MM.1S (cell line): ENCODE measurements at regions not wholly inside any gene's neighbourhood (a gene's known extent, or its start where the extent isn't known, plus 50 kb on each side); places are given as distances from the start of the nearest gene placed in this dataset.
"Not testable (repeated sequence)": the region's sequence is repeated elsewhere in the genome, so short reads cannot be mapped to it uniquely, and the experiment has no call there.

Source experiments
- DNase-seq: peaks from one replicate; pipeline ENCODE4 v3.0.0-alpha.2; 2015
- H2AFZ ChIP-seq: fragments of 300-600 bp; sonication (generic); 2 replicates; pipeline ENCODE4 v1.6.0; 2016; ENCODE audit warnings: antibody characterized with exemption, low read length
- H3F3A ChIP-seq: fragments of 300-600 bp; sonication (generic); 2 replicates; pipeline ENCODE4 v1.6.1; 2016; ENCODE audit warnings: mild to moderate bottlenecking, antibody characterized with exemption, low read length, moderate library complexity, mixed read lengths; ENCODE audit not compliant: insufficient read depth
- H3K27ac ChIP-seq: fragments of 300-600 bp; sonication (generic); 2 replicates; pipeline ENCODE4 v1.5.1; 2016; ENCODE audit warnings: mild to moderate bottlenecking, low read length
- H3K27me3 ChIP-seq: fragments of 300-600 bp; sonication (generic); replicated peaks from 2 replicates; pipeline ENCODE4 v1.6.0; 2016; ENCODE audit warnings: low read length; ENCODE audit not compliant: insufficient read depth
- H3K36me3 ChIP-seq: fragments of 300-600 bp; sonication (generic); replicated peaks from 2 replicates; pipeline ENCODE4 v1.6.1; 2016; ENCODE audit warnings: mild to moderate bottlenecking, low read length, mixed read lengths; ENCODE audit not compliant: insufficient read depth
- H3K4me1 ChIP-seq: fragments of 300-600 bp; sonication (generic); 2 replicates; pipeline ENCODE4 v1.6.1; 2016; ENCODE audit warnings: low read length, mixed read lengths
- H3K4me2 ChIP-seq: fragments of 300-600 bp; sonication (generic); 2 replicates; pipeline ENCODE4 v1.6.0; 2016; ENCODE audit warnings: low read depth, low read length
- H3K4me3 ChIP-seq: fragments of 300-600 bp; sonication (generic); 2 replicates; pipeline ENCODE4 v1.5.1; 2016; ENCODE audit warnings: low read length, mixed read lengths
- H3K79me2 ChIP-seq: fragments of 300-600 bp; sonication (generic); 2 replicates; pipeline ENCODE4 v1.6.1; 2016; ENCODE audit warnings: mixed run types, low read length, mixed read lengths
- H3K9ac ChIP-seq: fragments of 300-600 bp; sonication (generic); 2 replicates; pipeline ENCODE4 v1.6.1; 2016; ENCODE audit warnings: low read length, mixed read lengths
- H3K9me2 ChIP-seq: fragments of 300-600 bp; sonication (generic); replicated peaks from 2 replicates; pipeline ENCODE4 v1.6.1; 2016; ENCODE audit warnings: mild to moderate bottlenecking, low read length, mixed read lengths; ENCODE audit not compliant: insufficient read depth
- H3K9me3 ChIP-seq: fragments of 300-600 bp; sonication (generic); replicated peaks from 2 replicates; pipeline ENCODE4 v1.6.1; 2016; ENCODE audit warnings: mild to moderate bottlenecking, low read length, mixed read lengths; ENCODE audit not compliant: insufficient read depth
- H4K20me1 ChIP-seq: fragments of 300-600 bp; sonication (generic); 2 replicates; pipeline ENCODE4 v1.6.1; 2016; ENCODE audit warnings: mild to moderate bottlenecking, low read length, moderate library complexity, mixed read lengths; ENCODE audit not compliant: insufficient read depth
- CTCF ChIP-seq: fragments of 300-600 bp; sonication (generic); IDR thresholded peaks from 2 replicates; pipeline ENCODE4 v1.5.1; 2016; ENCODE audit warnings: antibody characterized with exemption, low read length, mixed read lengths
- EZH2 ChIP-seq: fragments of 300-600 bp; sonication (generic); optimal IDR thresholded peaks from 2 replicates; pipeline ENCODE3; 2017; ENCODE audit warnings: low read depth, mild to moderate bottlenecking, antibody characterized with exemption, low read length, mixed read lengths
- EZH2phosphoT487 ChIP-seq: fragments of 300-600 bp; sonication (generic); IDR thresholded peaks from 2 replicates; pipeline ENCODE4 v1.6.1; 2018; ENCODE audit warnings: antibody characterized with exemption, low read length

- Histone ChIP-seq H3K4me2 (no peak overlapping the region), H3K4me3 (no peak overlapping the region), H3K27ac (no peak overlapping the region), H3K36me3 (no peaks in the 10 kb centered on the region), H3K9ac (no peak overlapping the region), H3K79me2 (no peaks in the 10 kb centered on the region), H3K27me3 (no peaks in the 10 kb centered on the region), H3K9me3 (no peaks in the 10 kb centered on the region), H3F3A (no peaks in the 10 kb centered on the region), H3K9me2 (no peaks in the 10 kb centered on the region), H3K4me1 (no peaks in the 10 kb centered on the region), H4K20me1 (no peaks in the 10 kb centered on the region), H2AFZ (no peak overlapping the region)
- DNase-seq = no peak
- no peak for TF ChIP-seq EZH2phosphoT487
- no peak for TF ChIP-seq CTCF
- TF ChIP-seq EZH2 = no peak
These were observed 78.0 kb downstream of the DKK1 start for GRCh38 chr10:52391927-52392602.

- Histone ChIP-seq H2AFZ (no peak overlapping the region), H3K27ac (no peak overlapping the region), H3K9me2 (no peaks in the 10 kb centered on the region), H4K20me1 (no peaks in the 10 kb centered on the region), H3K27me3 (no peaks in the 10 kb centered on the region), H3K79me2 (no peaks in the 10 kb centered on the region), H3F3A (no peaks in the 10 kb centered on the region), H3K4me3 (no peak overlapping the region), H3K9me3 (no peaks in the 10 kb centered on the region), H3K9ac (no peak overlapping the region), H3K36me3 (no peaks in the 10 kb centered on the region), H3K4me1 (no peaks in the 10 kb centered on the region), H3K4me2 (no peak overlapping the region)
- no peak for DNase-seq
- TF ChIP-seq CTCF (no peak), EZH2 (no peak), EZH2phosphoT487 (no peak)
These were observed 80.2 kb downstream of the DKK1 start for GRCh38 chr10:52394246-52394645.

GRCh38 chr10:52400562-52400961 is 86.5 kb downstream of the DKK1 start:
- Histone ChIP-seq H3K4me2 (peak overlapping the region; percentile 22; the same call in 1 of the 2 replicates), H3K4me1 (peaks cover 25% of the 10 kb centered on the region), H3K27me3 (0 out of 2 replicates have a peak, but pooled peaks cover 4% of the 10 kb centered on the region), H3F3A (peaks cover 13% of the 10 kb centered on the region), H3K36me3 (no peaks in the 10 kb centered on the region), H3K4me3 (no peak overlapping the region), H3K9ac (no peak overlapping the region), H3K9me2 (no peaks in the 10 kb centered on the region), H3K79me2 (no peaks in the 10 kb centered on the region), H3K9me3 (no peaks in the 10 kb centered on the region), H3K27ac (peak overlapping the region; percentile 48; the same call in 1 of the 2 replicates), H2AFZ (peak overlapping the region; percentile 3; the same call in 1 of the 2 replicates), H4K20me1 (no peaks in the 10 kb centered on the region)
- TF ChIP-seq EZH2 (no peak), EZH2phosphoT487 (no peak), CTCF (no peak)
- peak; percentile 77 for DNase-seq

GRCh38 chr10:52403801-52404200 is 89.7 kb downstream of the DKK1 start:
- Histone ChIP-seq H3K4me1 (peaks cover 25% of the 10 kb centered on the region), H3F3A (peaks cover 13% of the 10 kb centered on the region)
- H4K20me1 ChIP-seq, H3K9me2 ChIP-seq, H3K27ac ChIP-seq, DNase-seq, H3K9me3 ChIP-seq, H3K27me3 ChIP-seq, H3K9ac ChIP-seq, H2AFZ ChIP-seq, H3K4me3 ChIP-seq, H3K36me3 ChIP-seq, H3K4me2 ChIP-seq, H3K79me2 ChIP-seq: not testable (repeated sequence)
